ENCODE measurements at regions not wholly inside any gene's neighbourhood (a gene's known extent, or its start where the extent isn't known, plus 50 kb on each side); places are given as distances from the start of the nearest gene placed in this dataset.

GRCh38 chr2:15864176-15864769 lies 76.1 kb upstream of the MYCN start:
- H3K4me3 ChIP-seq (ENCODE audit: control insufficient read depth, low read depth, low read length), result no peak overlapping the region
- no peak for TF ChIP-seq CTCF (conservative IDR thresholded peaks at IDR 0.05; ENCODE audit: control insufficient read depth, insufficient read depth, low read depth, low read length)
- DNase-seq (ENCODE audit: low read depth), result no peak

- no peak for DNase-seq (ENCODE audit: low read depth)
- H3K4me3 ChIP-seq (ENCODE audit: control insufficient read depth, low read depth, low read length), result no peak overlapping the region
- no peak for TF ChIP-seq CTCF (conservative IDR thresholded peaks at IDR 0.05; ENCODE audit: control insufficient read depth, insufficient read depth, low read depth, low read length)
These were observed 74.4 kb upstream of the MYCN start for GRCh38 chr2:15865923-15866322.

GRCh38 chr2:15866563-15867193 lies 73.7 kb upstream of the MYCN start:
- DNase-seq (ENCODE audit: low read depth), result no peak

GRCh38 chr2:15867194-15868171 lies 72.9 kb upstream of the MYCN start:
- DNase-seq (ENCODE audit: low read depth), result no peak
- no peak for TF ChIP-seq CTCF (conservative IDR thresholded peaks at IDR 0.05; ENCODE audit: control insufficient read depth, insufficient read depth, low read depth, low read length)
- H3K4me3 ChIP-seq (ENCODE audit: control insufficient read depth, low read depth, low read length), result no peak overlapping the region

More at GRCh38 chr2:15866563-15867193, 73.7 kb upstream of the MYCN start:
- no peak for TF ChIP-seq CTCF (conservative IDR thresholded peaks at IDR 0.05; ENCODE audit: control insufficient read depth, insufficient read depth, low read depth, low read length)
- H3K4me3 ChIP-seq (ENCODE audit: control insufficient read depth, low read depth, low read length), result no peak overlapping the region

GRCh38 chr2:15868186-15868585 lies 72.2 kb upstream of the MYCN start:
- H3K4me3 ChIP-seq (ENCODE audit: control insufficient read depth, low read depth, low read length), result no peak overlapping the region
- no peak for DNase-seq (ENCODE audit: low read depth)
- TF ChIP-seq CTCF (conservative IDR thresholded peaks at IDR 0.05; ENCODE audit: control insufficient read depth, insufficient read depth, low read depth, low read length), result no peak

GRCh38 chr2:15868704-15869103 lies 71.6 kb upstream of the MYCN start:
- no peak for TF ChIP-seq CTCF (conservative IDR thresholded peaks at IDR 0.05; ENCODE audit: control insufficient read depth, insufficient read depth, low read depth, low read length)
- DNase-seq (ENCODE audit: low read depth), result no peak

More at GRCh38 chr2:15868704-15869103, 71.6 kb upstream of the MYCN start:
- no peak overlapping the region for H3K4me3 ChIP-seq (ENCODE audit: control insufficient read depth, low read depth, low read length)
